Activated CD8-positive, alpha-beta T cell treated with anti-CD3 and anti-CD28 coated beads for 36 hours (primary cell): ENCODE measurements at regions not wholly inside any gene's neighbourhood (a gene's known extent, or its start where the extent isn't known, plus 50 kb on each side); places are given as distances from the start of the nearest gene placed in this dataset.

Experiments
- ATAC-seq: fragments of 200-7000 bp; cut with Tn5 transposase; one replicate; pipeline ENCODE4 v1.10.0; 2021; ENCODE audit warnings: mild to moderate bottlenecking, moderate library complexity
- CTCF ChIA-PET: fragments of 350-600 bp; sonication (Branson Sonifier 250); formaldehyde crosslinking; loops from one replicate; lab custom pipeline; 2021; ENCODE audit warnings: antibody characterized with exemption; lab: Charles Lee
- POLR2A ChIA-PET: fragments of 350-600 bp; sonication (Branson Sonifier 250); formaldehyde crosslinking; loops from one replicate; lab custom pipeline; 2021; ENCODE audit warnings: antibody characterized with exemption; lab: Charles Lee
- DNase-seq: peaks from one replicate; pipeline ENCODE4 v3.0.0-alpha.2; 2020
- H3K27ac Mint-ChIP-seq: one replicate; pipeline ENCODE4 v1.8.0; 2021; ENCODE audit warnings: mild to moderate bottlenecking, mixed read lengths
- H3K27me3 Mint-ChIP-seq: one replicate; pipeline ENCODE4 v1.8.0; 2021; ENCODE audit warnings: mixed read lengths
- H3K36me3 Mint-ChIP-seq: one replicate; pipeline ENCODE4 v1.8.0; 2021; ENCODE audit warnings: low read depth, mixed read lengths
- H3K4me1 Mint-ChIP-seq: one replicate; pipeline ENCODE4 v1.8.0; 2021; ENCODE audit warnings: low read depth, mixed read lengths
- H3K4me3 Mint-ChIP-seq: one replicate; pipeline ENCODE4 v1.8.0; 2021; ENCODE audit warnings: mild to moderate bottlenecking, moderate library complexity, mixed read lengths
- H3K9me3 Mint-ChIP-seq: one replicate; pipeline ENCODE4 v1.8.0; 2021; ENCODE audit warnings: mixed read lengths
- intact Hi-C: fragments of 100-400 bp; cut with micrococcal nuclease; formaldehyde crosslinking; loops from one replicate; pipeline ENCODE4 v1.10.0; 2022
- TF ChIP-seq, protein P1 (sequence below): fragments of 200-600 bp; IDR thresholded peaks from one replicate; pipeline ENCODE4 v1.8.0; 2022; ENCODE audit warnings: antibody characterized with exemption, mild to moderate bottlenecking

- ATAC-seq: no peak
- POLR2A ChIA-PET: no interaction called here
Measured at GRCh38 chr13:53436396-53436795, 407.8 kb downstream of the OLFM4 start.

GRCh38 chr13:53439439-53440225 is 411.0 kb downstream of the OLFM4 start:
- intact Hi-C loops: no loop called here
- CTCF ChIA-PET: no interaction called here
- no peak for DNase-seq

More at GRCh38 chr13:53436396-53436795, 407.8 kb downstream of the OLFM4 start:
- peaks cover 4% of the 10 kb centered on the region for H3K9me3 Mint-ChIP-seq
- H3K27me3 Mint-ChIP-seq: no peaks in the 10 kb centered on the region
- TF ChIP-seq, protein P1, sequence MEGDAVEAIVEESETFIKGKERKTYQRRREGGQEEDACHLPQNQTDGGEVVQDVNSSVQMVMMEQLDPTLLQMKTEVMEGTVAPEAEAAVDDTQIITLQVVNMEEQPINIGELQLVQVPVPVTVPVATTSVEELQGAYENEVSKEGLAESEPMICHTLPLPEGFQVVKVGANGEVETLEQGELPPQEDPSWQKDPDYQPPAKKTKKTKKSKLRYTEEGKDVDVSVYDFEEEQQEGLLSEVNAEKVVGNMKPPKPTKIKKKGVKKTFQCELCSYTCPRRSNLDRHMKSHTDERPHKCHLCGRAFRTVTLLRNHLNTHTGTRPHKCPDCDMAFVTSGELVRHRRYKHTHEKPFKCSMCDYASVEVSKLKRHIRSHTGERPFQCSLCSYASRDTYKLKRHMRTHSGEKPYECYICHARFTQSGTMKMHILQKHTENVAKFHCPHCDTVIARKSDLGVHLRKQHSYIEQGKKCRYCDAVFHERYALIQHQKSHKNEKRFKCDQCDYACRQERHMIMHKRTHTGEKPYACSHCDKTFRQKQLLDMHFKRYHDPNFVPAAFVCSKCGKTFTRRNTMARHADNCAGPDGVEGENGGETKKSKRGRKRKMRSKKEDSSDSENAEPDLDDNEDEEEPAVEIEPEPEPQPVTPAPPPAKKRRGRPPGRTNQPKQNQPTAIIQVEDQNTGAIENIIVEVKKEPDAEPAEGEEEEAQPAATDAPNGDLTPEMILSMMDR: no peak
- intact Hi-C loops: no loop called here
- H3K36me3 Mint-ChIP-seq: no peaks in the 10 kb centered on the region
- H3K27ac Mint-ChIP-seq: no peak overlapping the region
- H3K4me3 Mint-ChIP-seq: no peak overlapping the region
- no peak for DNase-seq
- CTCF ChIA-PET: no interaction called here
- H3K4me1 Mint-ChIP-seq: no peaks in the 10 kb centered on the region

DNA sequence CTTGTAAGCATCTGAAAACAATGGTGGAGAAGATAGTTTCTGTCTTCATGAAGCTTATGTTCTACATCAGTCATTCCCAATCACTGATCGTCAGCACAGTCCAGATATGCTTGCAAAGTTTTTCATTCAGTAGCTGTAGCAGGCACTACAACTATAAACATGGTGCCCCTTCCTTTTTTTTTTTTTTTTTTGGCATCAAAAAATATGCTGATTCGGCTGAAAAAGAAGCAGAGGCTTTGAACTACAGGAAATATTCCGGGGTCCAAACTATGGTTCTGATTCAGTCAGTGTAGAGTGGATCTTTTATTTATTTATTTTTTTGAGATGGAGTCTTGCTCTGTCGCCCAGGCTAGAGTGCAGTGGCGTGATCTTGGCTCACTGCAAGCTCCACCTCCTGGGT is 414.4 kb downstream of the OLFM4 start:
- DNase-seq: no peak
- no peak for ATAC-seq
- no peak overlapping the region for H3K27ac Mint-ChIP-seq
- no peak overlapping the region for H3K4me3 Mint-ChIP-seq
- H3K4me1 Mint-ChIP-seq: no peaks in the 10 kb centered on the region
- intact Hi-C loops: no loop called here
- ChIA-PET CTCF (no interaction called here), POLR2A (no interaction called here)
- TF ChIP-seq, protein P1: no peak
- H3K9me3 Mint-ChIP-seq: peaks cover 5% of the 10 kb centered on the region
- H3K36me3 Mint-ChIP-seq: no peaks in the 10 kb centered on the region
- no peaks in the 10 kb centered on the region for H3K27me3 Mint-ChIP-seq

More at GRCh38 chr13:53439439-53440225, 411.0 kb downstream of the OLFM4 start:
- ATAC-seq: no peak
- no peak overlapping the region for H3K4me3 Mint-ChIP-seq
- no peak overlapping the region for H3K27ac Mint-ChIP-seq
- no peaks in the 10 kb centered on the region for H3K36me3 Mint-ChIP-seq
- H3K9me3 Mint-ChIP-seq: peaks cover 5% of the 10 kb centered on the region
- H3K27me3 Mint-ChIP-seq: no peaks in the 10 kb centered on the region
- POLR2A ChIA-PET: no interaction called here
- no peaks in the 10 kb centered on the region for H3K4me1 Mint-ChIP-seq
- TF ChIP-seq, protein P1: no peak

DNA sequence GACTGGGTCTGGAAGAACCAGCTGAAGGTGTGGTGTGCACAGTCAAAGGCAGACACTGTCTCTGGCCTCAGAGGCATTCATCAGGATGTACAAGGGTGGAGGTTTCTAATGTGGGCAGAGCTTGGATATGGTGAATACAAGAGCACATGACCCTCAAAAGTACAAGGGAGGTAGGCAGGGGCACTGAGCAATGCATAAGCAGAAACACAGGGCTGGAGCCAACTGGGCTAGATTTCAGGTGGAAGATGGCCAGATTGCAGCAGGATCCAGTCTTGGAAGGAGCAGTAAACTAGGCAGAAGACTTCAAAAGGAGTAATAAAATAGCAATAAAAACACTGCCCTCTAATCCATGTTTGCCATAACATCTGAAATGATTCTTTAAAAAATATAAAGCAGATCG is 417.1 kb downstream of the OLFM4 start:
- H3K27me3 Mint-ChIP-seq: no peaks in the 10 kb centered on the region
- H3K27ac Mint-ChIP-seq: no peak overlapping the region
- DNase-seq (no peak), ATAC-seq (no peak)
- peaks cover 14% of the 10 kb centered on the region for H3K9me3 Mint-ChIP-seq
- intact Hi-C loops: no loop called here
- no peaks in the 10 kb centered on the region for H3K4me1 Mint-ChIP-seq
- ChIA-PET CTCF (no interaction called here), POLR2A (interaction anchor here (0.6 kb wide), 1 partner anchor 124 kb away, joined by 3 read pairs; no protein-coding TSS in a partner anchor)
- no peaks in the 10 kb centered on the region for H3K36me3 Mint-ChIP-seq
- TF ChIP-seq, protein P1: no peak
- no peak overlapping the region for H3K4me3 Mint-ChIP-seq

GRCh38 chr13:53447456-53447855 is 418.8 kb downstream of the OLFM4 start:
- Mint-ChIP-seq H3K27ac (no peak overlapping the region), H3K36me3 (no peaks in the 10 kb centered on the region), H3K27me3 (no peaks in the 10 kb centered on the region), H3K4me1 (no peaks in the 10 kb centered on the region), H3K4me3 (no peak overlapping the region), H3K9me3 (peaks cover 21% of the 10 kb centered on the region)
- TF ChIP-seq, protein P1: no peak
- intact Hi-C loops: no loop called here
- POLR2A ChIA-PET: no interaction called here
- CTCF ChIA-PET: no interaction called here
- ATAC-seq (no peak), DNase-seq (no peak)
